Left ventricle myocardium inferior (tissue), 1 donor: ENCODE measurements at regions not wholly inside any gene's neighbourhood (a gene's known extent, or its start where the extent isn't known, plus 50 kb on each side); places are given as distances from the start of the nearest gene placed in this dataset.

ENCODE experiments used
- DNase-seq: peaks from one replicate; pipeline ENCODE4 v3.0.0-alpha.2; 2020
- H3K27ac ChIP-seq: fragments of 200-600 bp; replicated peaks from 2 replicates; pipeline ENCODE4 v1.8.0; 2021
- H3K27me3 ChIP-seq: fragments of 200-600 bp; 2 replicates; pipeline ENCODE4 v1.8.0; 2021; ENCODE audit warnings: low read depth
- H3K36me3 ChIP-seq: fragments of 200-600 bp; 2 replicates; pipeline ENCODE4 v1.8.0; 2021
- H3K4me1 ChIP-seq: fragments of 200-600 bp; 2 replicates; pipeline ENCODE4 v1.8.0; 2021
- H3K4me3 ChIP-seq: fragments of 200-600 bp; 2 replicates; pipeline ENCODE4 v1.8.0; 2021; ENCODE audit warnings: mild to moderate bottlenecking, moderate library complexity
- H3K9me3 ChIP-seq: fragments of 200-600 bp; replicated peaks from 2 replicates; pipeline ENCODE4 v1.8.0; 2021
- CTCF ChIP-seq: fragments of 200-600 bp; IDR thresholded peaks from 2 replicates; pipeline ENCODE4 v1.8.0; 2021; ENCODE audit warnings: antibody characterized with exemption, mild to moderate bottlenecking, borderline replicate concordance
- intact Hi-C: fragments of 100-400 bp; cut with micrococcal nuclease; formaldehyde crosslinking; loops from one replicate; pipeline ENCODE4 v1.11.0; 2022
- donor health status: DM: no; HTN: yes; CAD: no; lungs with severe emphysema.

- TF ChIP-seq CTCF = no peak
- Histone ChIP-seq H3K27ac (no peak overlapping the region), H3K4me1 (no peaks in the 10 kb centered on the region), H3K4me3 (no peak overlapping the region), H3K27me3 (no peaks in the 10 kb centered on the region), H3K36me3 (no peaks in the 10 kb centered on the region), H3K9me3 (no peaks in the 10 kb centered on the region)
- no peak for DNase-seq
- intact Hi-C loops = no loop called here
These were observed 1394.1 kb downstream of the FAM181B start for GRCh38 chr11:81339521-81339920.

- H3K27me3 ChIP-seq = no peaks in the 10 kb centered on the region
- no peak overlapping the region for H3K4me3 ChIP-seq
- intact Hi-C loops = no loop called here
- no peaks in the 10 kb centered on the region for H3K4me1 ChIP-seq
- no peak overlapping the region for H3K27ac ChIP-seq
- H3K36me3 ChIP-seq = no peaks in the 10 kb centered on the region
- DNase-seq = no peak
- H3K9me3 ChIP-seq = no peaks in the 10 kb centered on the region
- no peak for TF ChIP-seq CTCF
These were observed 1395.9 kb downstream of the FAM181B start for GRCh38 chr11:81337756-81338155.

GRCh38 chr11:81332276-81332675 lies 1401.4 kb downstream of the FAM181B start:
- H3K4me3 ChIP-seq = no peak overlapping the region
- DNase-seq = no peak
- H3K36me3 ChIP-seq = no peaks in the 10 kb centered on the region
- no peaks in the 10 kb centered on the region for H3K27me3 ChIP-seq
- no peaks in the 10 kb centered on the region for H3K9me3 ChIP-seq
- TF ChIP-seq CTCF = no peak
- no peak overlapping the region for H3K27ac ChIP-seq
- H3K4me1 ChIP-seq = no peaks in the 10 kb centered on the region
- intact Hi-C loops = no loop called here

GRCh38 chr11:81331611-81332235 lies 1401.9 kb downstream of the FAM181B start:
- no peak for TF ChIP-seq CTCF
- intact Hi-C loops = no loop called here
- H3K36me3 ChIP-seq = no peaks in the 10 kb centered on the region

GRCh38 chr11:81331088-81331487 lies 1402.6 kb downstream of the FAM181B start:
- intact Hi-C loops = no loop called here

More at GRCh38 chr11:81331611-81332235, 1401.9 kb downstream of the FAM181B start:
- DNase-seq = no peak
- H3K4me1 ChIP-seq = no peaks in the 10 kb centered on the region
- H3K27me3 ChIP-seq = no peaks in the 10 kb centered on the region
- no peaks in the 10 kb centered on the region for H3K9me3 ChIP-seq
- no peak overlapping the region for H3K4me3 ChIP-seq
- no peak overlapping the region for H3K27ac ChIP-seq

More at GRCh38 chr11:81331088-81331487, 1402.6 kb downstream of the FAM181B start:
- H3K27me3 ChIP-seq = no peaks in the 10 kb centered on the region
- H3K36me3 ChIP-seq = no peaks in the 10 kb centered on the region
- no peaks in the 10 kb centered on the region for H3K4me1 ChIP-seq
- DNase-seq = no peak
- H3K4me3 ChIP-seq = no peak overlapping the region
- TF ChIP-seq CTCF = no peak
- H3K9me3 ChIP-seq = no peaks in the 10 kb centered on the region
- no peak overlapping the region for H3K27ac ChIP-seq
